ENCODE measurements at regions not wholly inside any gene's neighbourhood (a gene's known extent, or its start where the extent isn't known, plus 50 kb on each side); places are given as distances from the start of the nearest gene placed in this dataset.

GRCh38 chr1:108082738-108083562 is 117.2 kb downstream of the SLC25A24 start:
- DNase-seq = no peak

- no peak for DNase-seq
Measured at GRCh38 chr1:108082001-108082400, 117.0 kb upstream of the VAV3 start.

- DNase-seq = no peak
Measured at GRCh38 chr1:108080448-108080847, 115.5 kb upstream of the VAV3 start.

GRCh38 chr1:108079440-108080025 is 114.6 kb upstream of the VAV3 start:
- DNase-seq = peak in 2 of 4 experiments; percentile 26 to 47

- no peak for DNase-seq
Measured at GRCh38 chr1:108077991-108078390, 113.0 kb upstream of the VAV3 start.

DNA sequence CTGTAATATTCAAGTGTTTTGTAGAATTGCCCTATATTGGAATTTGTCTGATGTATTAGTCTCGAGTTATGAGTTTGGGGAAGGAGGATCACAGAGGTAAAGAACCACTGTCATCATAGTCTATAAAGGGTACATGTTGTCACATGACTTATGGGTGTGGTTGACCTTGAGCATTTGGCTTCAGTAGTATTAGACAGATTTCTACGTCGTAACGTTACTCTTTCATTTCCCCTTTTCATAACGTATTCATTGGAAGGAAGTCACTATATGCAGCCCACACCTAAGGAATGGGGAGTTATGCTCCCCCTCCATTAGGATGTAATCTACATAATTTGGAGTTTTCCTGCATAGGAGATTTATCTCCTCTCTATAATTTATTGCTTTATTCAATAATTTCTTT is 110.1 kb upstream of the VAV3 start:
- DNase-seq = no peak

DNA sequence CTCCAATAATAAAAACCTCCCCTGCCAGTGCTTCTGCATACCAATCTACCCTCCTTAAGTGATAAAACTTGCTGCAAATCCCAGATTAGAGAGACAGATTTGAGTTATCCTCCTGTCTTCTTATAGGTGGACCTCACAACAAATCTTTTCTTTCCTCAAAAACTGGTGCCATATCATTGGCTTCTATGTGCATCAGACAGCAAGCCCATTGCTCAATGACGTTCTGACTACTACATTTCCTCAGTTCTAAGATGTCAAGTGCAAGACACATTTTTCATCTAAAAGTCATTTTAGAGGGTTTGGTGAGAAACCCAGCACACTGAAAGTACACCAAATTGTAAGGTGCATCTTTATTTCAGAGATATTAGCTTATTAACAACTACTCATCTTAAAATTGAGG is 107.8 kb upstream of the VAV3 start:
- no peak for DNase-seq

GRCh38 chr1:108072212-108072611 is 107.2 kb upstream of the VAV3 start:
- DNase-seq = no peak

GRCh38 chr1:108071601-108072000 is 106.6 kb upstream of the VAV3 start:
- no peak for DNase-seq

- no peak for DNase-seq
Measured at GRCh38 chr1:108070662-108071061, 105.7 kb upstream of the VAV3 start.

GRCh38 chr1:108067884-108068540 is 103.0 kb upstream of the VAV3 start:
- DNase-seq = no peak

DNA sequence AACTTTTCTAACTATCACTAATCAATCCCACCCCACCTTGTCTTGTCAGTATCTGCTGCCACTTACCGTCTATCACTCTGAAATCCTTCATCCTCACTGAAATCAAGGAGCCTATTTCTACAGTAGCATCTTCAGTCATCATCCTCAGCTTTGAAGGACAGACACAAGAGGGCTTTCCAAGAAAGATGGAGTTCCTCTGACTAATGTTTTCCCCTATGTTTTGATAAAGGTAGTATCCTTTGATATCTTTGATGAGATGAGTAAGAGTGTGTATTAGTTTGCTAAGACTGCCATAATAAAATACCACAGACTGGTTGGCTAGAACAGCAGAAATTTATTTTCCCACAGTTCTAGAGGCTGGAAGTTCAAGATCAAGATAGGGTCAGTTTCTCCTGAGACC is 101.8 kb upstream of the VAV3 start:
- no peak for DNase-seq

DNA sequence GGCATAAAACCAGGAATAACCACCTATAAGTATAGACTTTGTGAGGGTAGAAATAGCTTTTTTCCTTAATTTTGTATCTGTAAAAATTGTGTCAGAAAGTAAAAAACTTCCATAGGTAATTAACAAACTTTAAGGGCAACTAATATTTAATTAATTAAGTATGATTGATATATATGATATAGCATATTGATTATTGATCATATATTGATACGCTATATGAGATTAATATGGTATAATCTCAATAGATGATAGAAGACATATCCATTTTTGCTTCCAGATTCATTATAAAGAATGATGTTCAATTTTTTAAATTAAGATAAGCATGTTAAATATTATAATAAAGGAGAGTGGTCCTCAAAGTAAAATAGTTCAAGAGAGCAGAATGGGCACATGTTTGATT is 99.3 kb upstream of the VAV3 start:
- DNase-seq = no peak

GRCh38 chr1:108063703-108064102 is 98.7 kb upstream of the VAV3 start:
- no peak for DNase-seq

DNA sequence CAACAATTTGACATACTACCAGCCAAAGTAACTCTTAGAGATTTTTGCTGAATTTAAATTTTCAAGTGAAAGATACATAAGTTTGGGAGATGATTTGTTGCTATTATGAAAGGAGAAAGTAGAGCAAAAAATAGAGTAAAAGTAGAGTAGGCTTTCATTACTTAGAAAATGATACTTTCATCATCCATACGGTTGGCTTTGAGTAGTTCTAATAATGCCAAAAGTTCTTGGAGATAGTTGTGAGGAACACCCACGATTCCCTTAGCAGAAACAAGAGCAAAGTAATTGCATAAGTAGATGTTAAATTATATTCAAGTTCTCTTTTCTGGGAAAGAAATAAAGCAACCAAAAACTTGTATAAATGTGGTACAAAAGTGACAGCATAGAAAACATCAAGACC is 95.0 kb upstream of the VAV3 start:
- DNase-seq = no peak

GRCh38 chr1:108057541-108057940 is 92.6 kb upstream of the VAV3 start:
- DNase-seq = no peak

DNA sequence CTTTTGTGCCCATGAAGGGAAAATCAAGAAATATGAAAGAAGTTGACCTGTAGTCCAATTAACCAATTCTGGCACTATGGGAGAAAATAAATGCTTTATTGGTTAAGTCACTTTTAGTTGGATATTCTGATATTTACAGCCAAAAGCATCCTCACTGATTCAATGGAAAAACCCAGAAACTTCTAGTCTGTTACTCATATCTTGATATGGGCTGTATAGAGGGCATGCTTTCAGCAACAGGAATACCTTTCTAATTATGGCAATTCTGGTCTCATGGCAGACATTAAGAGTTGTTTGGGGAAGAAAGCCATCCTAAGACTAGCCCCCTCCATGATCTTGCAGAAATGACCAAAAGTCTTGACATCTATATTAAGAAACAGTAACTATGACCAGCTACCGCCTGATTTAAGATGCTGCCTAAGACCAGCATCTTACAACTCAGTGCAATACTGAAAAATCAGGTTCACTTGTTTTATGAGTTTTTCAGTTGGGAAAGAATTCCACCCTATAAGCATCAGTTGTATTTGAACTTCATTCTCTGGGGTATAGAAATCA is 91.5 kb upstream of the VAV3 start:
- DNase-seq = no peak

- DNase-seq = no peak
Measured at GRCh38 chr1:108055387-108055786, 90.4 kb upstream of the VAV3 start.

GRCh38 chr1:108054396-108054795 is 89.4 kb upstream of the VAV3 start:
- no peak for DNase-seq

- DNase-seq = no peak
Measured at GRCh38 chr1:108053270-108054013, 88.5 kb upstream of the VAV3 start.

GRCh38 chr1:108051631-108052377 is 86.8 kb upstream of the VAV3 start:
- no peak for DNase-seq

GRCh38 chr1:108050911-108051629 is 86.1 kb upstream of the VAV3 start:
- no peak for DNase-seq

Data from activated CD4-positive, CD25-positive, alpha-beta regulatory T cell (primary cell).